Endothelial cell of umbilical vein (primary cell): ENCODE measurements at regions not wholly inside any gene's neighbourhood (a gene's known extent, or its start where the extent isn't known, plus 50 kb on each side); places are given as distances from the start of the nearest gene placed in this dataset.

Source experiments
- BruUV-seq: library from RNA; stranded (reverse); fragments of 400-500 nt; replicated peaks from 2 replicates; lab custom pipeline; 2021; lab: Mats Ljungman, UMichigan
- CTCF ChIA-PET: fragments of 300-600, 350-600 bp; sonication (Branson Sonifier 250); formaldehyde crosslinking; loops from one replicate; lab custom pipeline; 2021; ENCODE audit warnings: antibody characterized with exemption, inconsistent platforms; lab: Charles Lee
- POLR2A ChIA-PET: fragments of 300-600, 350-600 bp; sonication (Branson Sonifier 250); formaldehyde crosslinking; loops from one replicate; lab custom pipeline; 2021; ENCODE audit warnings: antibody characterized with exemption, inconsistent platforms; lab: Charles Lee
- DNase-seq: peaks from one replicate; pipeline ENCODE4 v3.0.0-alpha.2; 2011; ENCODE audit warnings: low read depth, low spot score
- FAIRE-seq: peaks from 2 replicates; lab custom pipeline; 2011; peaks lifted over from hg19 to GRCh38; lab: Jason Lieb, UNC
- H2AFZ ChIP-seq: 2 replicates; pipeline ENCODE4 v1.6.0; 2012; ENCODE audit warnings: low read depth, low read length, control low read depth, inconsistent platforms
- H3K27ac ChIP-seq: 2 replicates; pipeline ENCODE4 v1.5.1; 2011; ENCODE audit warnings: low read depth, mild to moderate bottlenecking, control low read depth, low read length, moderate library complexity; ENCODE audit not compliant: insufficient read depth
- H3K27me3 ChIP-seq, 2 experiments: 2 replicates each; pipeline versions ENCODE4 v1.6.0 to v1.6.1; 2011; ENCODE audit warnings: low read length in 2 of 2, mixed read lengths in 1 of 2; ENCODE audit not compliant: control insufficient read depth in 2 of 2, insufficient read depth in 2 of 2
- H3K36me3 ChIP-seq, 2 experiments: 2 replicates in 1 of 2; 3 replicates in 1 of 2; pipeline ENCODE4 v1.5.1; 2011; ENCODE audit warnings: low read length in 2 of 2, mild to moderate bottlenecking in 1 of 2, moderate library complexity in 1 of 2; ENCODE audit not compliant: control insufficient read depth in 2 of 2, insufficient read depth in 2 of 2; ENCODE audit errors: extremely low read depth in 1 of 2
- H3K4me1 ChIP-seq: 3 replicates; pipeline ENCODE4 v1.5.1; 2011; ENCODE audit warnings: mild to moderate bottlenecking, low read length; ENCODE audit not compliant: control insufficient read depth, insufficient read depth; ENCODE audit errors: extremely low read depth
- H3K4me2 ChIP-seq: 2 replicates; pipeline ENCODE4 v1.6.1; 2011; ENCODE audit warnings: low read length, control low read depth, mixed read lengths; ENCODE audit not compliant: insufficient read depth
- H3K4me3 ChIP-seq, 3 experiments: fragments of 200-600 bp in 1 of 3; sonication (generic), shearing (Covaris generic) in 1 of 3; replicated peaks in 1 of 3; 2 replicates each; pipeline ENCODE4 v1.5.1; 2011 to 2016; ENCODE audit warnings: control low read depth in 3 of 3, low read length in 3 of 3, mild to moderate bottlenecking in 2 of 3, inconsistent platforms in 1 of 3, low read depth in 1 of 3, moderate library complexity in 1 of 3; ENCODE audit not compliant: insufficient read depth in 1 of 3
- H3K79me2 ChIP-seq: 2 replicates; pipeline ENCODE4 v1.6.0; 2012; ENCODE audit warnings: low read length, inconsistent platforms; ENCODE audit not compliant: control insufficient read depth, insufficient read depth
- H3K9ac ChIP-seq: replicated peaks from 2 replicates; pipeline ENCODE3; 2011; ENCODE audit warnings: low read length, control low read depth; ENCODE audit not compliant: insufficient read depth; ENCODE audit errors: extremely low read depth
- H3K9me1 ChIP-seq: replicated peaks from 3 replicates; pipeline ENCODE4 v1.6.0; 2011; ENCODE audit warnings: mild to moderate bottlenecking, low read length; ENCODE audit not compliant: control insufficient read depth, insufficient read depth; ENCODE audit errors: extremely low read depth
- H3K9me3 ChIP-seq: replicated peaks from 2 replicates; pipeline ENCODE4 v1.5.1; 2012; ENCODE audit warnings: low read length, inconsistent platforms; ENCODE audit not compliant: control insufficient read depth, insufficient read depth
- H4K20me1 ChIP-seq: replicated peaks from 2 replicates; pipeline ENCODE3; 2011; ENCODE audit warnings: mild to moderate bottlenecking, low read length; ENCODE audit not compliant: control insufficient read depth, insufficient read depth; ENCODE audit errors: extremely low read depth
- CTCF ChIP-seq, 2 donors: IDR thresholded peaks; 1 replicate in 1 of 2; 2 replicates in 1 of 2; pipeline ENCODE4 v1.5.1; 2011; ENCODE audit warnings: low read length in 2 of 2, mild to moderate bottlenecking in 2 of 2, moderate library complexity in 2 of 2, control low read depth in 1 of 2, inconsistent platforms in 1 of 2, low read depth in 1 of 2; ENCODE audit not compliant: insufficient read depth in 1 of 2; ENCODE audit errors: extremely low read depth in 1 of 2
- EZH2 ChIP-seq: IDR thresholded peaks from 2 replicates; pipeline ENCODE4 v1.6.1; 2012; ENCODE audit warnings: borderline replicate concordance, low read depth, mild to moderate bottlenecking, moderate library complexity, low read length, inconsistent platforms; ENCODE audit not compliant: severe bottlenecking
- FOS ChIP-seq: IDR thresholded peaks from 2 replicates; pipeline ENCODE4 v1.6.1; 2011; ENCODE audit warnings: mild to moderate bottlenecking, low read length, moderate library complexity, borderline replicate concordance; ENCODE audit not compliant: insufficient read depth
- GATA2 ChIP-seq: IDR thresholded peaks from 2 replicates; pipeline ENCODE4 v1.7.0; 2011; ENCODE audit warnings: low read depth, mild to moderate bottlenecking, moderate library complexity, mixed read lengths, low read length; ENCODE audit not compliant: insufficient read length, insufficient read depth
- JUN ChIP-seq: IDR thresholded peaks from 2 replicates; pipeline ENCODE4 v1.6.1; 2011; ENCODE audit warnings: borderline replicate concordance, low read depth; ENCODE audit not compliant: insufficient read length, insufficient read depth
- MAX ChIP-seq: IDR thresholded peaks from 2 replicates; pipeline ENCODE4 v1.6.1; 2011; ENCODE audit not compliant: insufficient read depth, insufficient read length
- MYC ChIP-seq: IDR thresholded peaks from one replicate; pipeline ENCODE4 v1.6.1; 2011; ENCODE audit warnings: mild to moderate bottlenecking, low read depth, low read length
- POLR2A ChIP-seq: IDR thresholded peaks from 2 replicates; pipeline ENCODE4 v1.6.1; 2012; ENCODE audit warnings: low read depth, mild to moderate bottlenecking, control low read depth, low read length
- POLR2AphosphoS5 ChIP-seq: IDR thresholded peaks from 2 replicates; pipeline ENCODE4 v1.6.1; 2012; ENCODE audit warnings: low read depth, mild to moderate bottlenecking, control low read depth, low read length, moderate library complexity; ENCODE audit not compliant: insufficient read depth
- dilution Hi-C: fragments of 300-500 bp; cut with MboI; formaldehyde crosslinking; loops from one replicate; pipeline ENCODE4 v1.15.0; 2019; ENCODE audit warnings: low sequenced_read_pairs; ENCODE audit not compliant: extremely low pct_ligation_motif_present
- intact Hi-C: fragments of 100-400 bp; cut with micrococcal nuclease; formaldehyde crosslinking; loops from one replicate; pipeline ENCODE4 v1.10.0; 2022

- Histone ChIP-seq H3K4me3 (no peak overlapping the region), H3K9me1 (no peaks in the 10 kb centered on the region), H2AFZ (no peak overlapping the region), H3K9ac (no peak overlapping the region), H4K20me1 (no peaks in the 10 kb centered on the region), H3K4me1 (no peaks in the 10 kb centered on the region), H3K27me3 (no peaks in the 10 kb centered on the region), H3K36me3 (no peaks in the 10 kb centered on the region), H3K79me2 (no peaks in the 10 kb centered on the region), H3K4me2 (no peak overlapping the region), H3K27ac (no peak overlapping the region), H3K9me3 (no peaks in the 10 kb centered on the region)
- BruUV-seq: no TSS peak
- CTCF ChIA-PET: interaction anchor here (1.2 kb wide), 1 partner anchor 9 kb away, joined by 3 read pairs; no protein-coding TSS in a partner anchor
- FAIRE-seq (no peak), DNase-seq (no peak)
- POLR2A ChIA-PET: no interaction called here
- TF ChIP-seq GATA2: no peak
- TF ChIP-seq POLR2AphosphoS5: no peak
- no peak for TF ChIP-seq MAX
- intact Hi-C loops: no loop called here
- dilution Hi-C loops: no loop called here
These were observed 76.9 kb upstream of the IGSF10 start for GRCh38 chr3:151537726-151538125.

GRCh38 chr3:151526757-151527156 lies 65.9 kb upstream of the IGSF10 start:
- CTCF ChIA-PET: interaction anchor here (1.5 kb wide), 1 partner anchor 60 kb away, joined by 4 read pairs; no protein-coding TSS in a partner anchor

More at GRCh38 chr3:151526757-151527156, 65.9 kb upstream of the IGSF10 start:
- H3K4me2 ChIP-seq: no peak overlapping the region
- H3K4me1 ChIP-seq: no peaks in the 10 kb centered on the region
- H3K9ac ChIP-seq: no peak overlapping the region
- TF ChIP-seq CTCF (IDR thresholded peaks at IDR 0.05; ENCODE audit: extremely low read depth in 1 of 2, insufficient read depth in 1 of 2, low read depth in 1 of 2, low read length in 2 of 2) (no peak), EZH2 (no peak), MAX (no peak), MYC (no peak), POLR2A (no peak), POLR2AphosphoS5 (no peak), FOS (no peak), JUN (no peak), GATA2 (no peak)
- FAIRE-seq (no peak), DNase-seq (no peak)
- no peaks in the 10 kb centered on the region for H3K36me3 ChIP-seq
- H3K9me1 ChIP-seq: no peaks in the 10 kb centered on the region
- H2AFZ ChIP-seq: no peak overlapping the region
- intact Hi-C loops (no loop called here), dilution Hi-C loops (no loop called here)
- H3K79me2 ChIP-seq: no peaks in the 10 kb centered on the region
- no peaks in the 10 kb centered on the region for H3K27me3 ChIP-seq
- POLR2A ChIA-PET: no interaction called here
- no peak overlapping the region for H3K4me3 ChIP-seq
- H3K27ac ChIP-seq: no peak overlapping the region
- H3K9me3 ChIP-seq: no peaks in the 10 kb centered on the region
- no TSS peak for BruUV-seq
- no peaks in the 10 kb centered on the region for H4K20me1 ChIP-seq
